SK-N-SH treated with all-trans-retinoic acid at 6 μM for 48 hours (cell line): ENCODE measurements at regions not wholly inside any gene's neighbourhood (a gene's known extent, or its start where the extent isn't known, plus 50 kb on each side); places are given as distances from the start of the nearest gene placed in this dataset.

ENCODE experiments used
- ARNTL ChIP-seq: fragments of 450-650 bp; formaldehyde crosslinking; IDR thresholded peaks from 2 replicates; pipeline ENCODE4 v1.5.0; 2020; ENCODE audit warnings: low read depth, mild to moderate bottlenecking, moderate library complexity, borderline replicate concordance
- BACH2 ChIP-seq: fragments of 250-450 bp; sonication (Bioruptor Pico); IDR thresholded peaks from 2 replicates; pipeline ENCODE4 v1.9.0; 2021; ENCODE audit warnings: mild to moderate bottlenecking, borderline replicate concordance
- CSDC2 ChIP-seq: fragments of 250-450 bp; sonication (Bioruptor Pico); IDR thresholded peaks from 2 replicates; pipeline ENCODE4 v1.5.0; 2020; ENCODE audit warnings: mild to moderate bottlenecking, moderate library complexity
- ESRRG ChIP-seq: fragments of 250-450 bp; sonication (Bioruptor Pico); IDR thresholded peaks from 2 replicates; pipeline ENCODE4 v1.6.1; 2021; ENCODE audit warnings: mild to moderate bottlenecking
- GLIS3 ChIP-seq: fragments of 250-450 bp; sonication (Bioruptor Pico); IDR thresholded peaks from 2 replicates; pipeline ENCODE4 v1.5.0; 2020; ENCODE audit warnings: mild to moderate bottlenecking, moderate library complexity
- ISL1 ChIP-seq: fragments of 250-450 bp; sonication (Bioruptor Pico); IDR thresholded peaks from 2 replicates; pipeline ENCODE4 v2.1.2; 2022; ENCODE audit warnings: mild to moderate bottlenecking, moderate library complexity
- PPARA ChIP-seq: fragments of 250-450 bp; sonication (Bioruptor Pico); IDR thresholded peaks from 2 replicates; pipeline ENCODE4 v1.5.0; 2020; ENCODE audit warnings: mild to moderate bottlenecking, borderline replicate concordance
- TCF4 ChIP-seq: fragments of 250-450 bp; sonication (Bioruptor Pico); IDR thresholded peaks from 2 replicates; pipeline ENCODE4 v1.8.0; 2021; ENCODE audit warnings: mild to moderate bottlenecking, moderate library complexity, borderline replicate concordance
- TOX ChIP-seq: fragments of 250-450 bp; sonication (Bioruptor Pico); IDR thresholded peaks from 2 replicates; pipeline ENCODE4 v1.8.0; 2021; ENCODE audit warnings: mild to moderate bottlenecking, moderate library complexity, borderline replicate concordance
- ZC3H10 ChIP-seq: fragments of 250-450 bp; sonication (Bioruptor Pico); IDR thresholded peaks from 2 replicates; pipeline ENCODE4 v1.5.1; 2021; ENCODE audit warnings: mild to moderate bottlenecking, moderate library complexity
- ZFP30 ChIP-seq: fragments of 450-650 bp; formaldehyde crosslinking; IDR thresholded peaks from 2 replicates; pipeline ENCODE4 v1.5.0; 2022; ENCODE audit warnings: mild to moderate bottlenecking, moderate library complexity
- ZNF70 ChIP-seq: fragments of 450-650 bp; formaldehyde crosslinking; IDR thresholded peaks from 2 replicates; pipeline ENCODE4 v1.5.0; 2020; ENCODE audit warnings: mild to moderate bottlenecking, moderate library complexity
- TF ChIP-seq, protein P1 (sequence below): fragments of 250-450 bp; sonication (Bioruptor Pico); IDR thresholded peaks from 2 replicates; pipeline ENCODE4 v1.8.0; 2020; ENCODE audit warnings: mild to moderate bottlenecking, moderate library complexity, borderline replicate concordance
- TF ChIP-seq, protein P2 (sequence below): fragments of 250-450 bp; sonication (Bioruptor Pico); IDR thresholded peaks from 2 replicates; pipeline ENCODE4 v1.5.1; 2020; ENCODE audit warnings: low read depth, mild to moderate bottlenecking, moderate library complexity

DNA sequence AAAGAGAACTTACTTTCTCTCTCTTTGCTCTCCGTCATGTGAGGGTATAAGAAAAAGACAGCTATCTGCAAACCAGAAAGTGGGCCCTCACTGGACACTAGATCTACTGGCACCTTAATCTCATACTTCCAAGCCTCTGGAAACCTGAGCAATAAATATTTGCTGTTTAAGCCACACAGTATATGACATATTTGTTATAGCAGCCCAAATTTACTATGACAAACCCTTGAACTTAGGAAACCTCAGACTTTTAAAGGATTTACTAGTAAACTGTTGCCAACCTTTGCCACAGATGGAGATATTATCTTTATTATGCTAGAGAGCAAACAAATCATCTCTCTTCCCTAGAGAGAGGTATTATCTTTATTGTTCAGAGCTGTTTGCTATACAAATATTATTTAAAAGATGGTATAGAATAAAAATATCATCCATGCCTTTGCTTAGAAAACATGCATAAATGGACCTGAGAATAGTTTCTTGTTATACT lies 1446.1 kb downstream of the SLITRK1 start:
- TF ChIP-seq ARNTL (CRISPR knock-in tag) (no peak), BACH2 (CRISPR knock-in tag) (no peak), TOX (no peak), CSDC2 (CRISPR knock-in tag) (no peak), ZNF70 (CRISPR knock-in tag) (no peak), ESRRG (CRISPR knock-in tag) (no peak), PPARA (CRISPR knock-in tag) (no peak), ISL1 (no peak), TCF4 (no peak), ZFP30 (CRISPR knock-in tag) (no peak), GLIS3 (CRISPR knock-in tag) (no peak), ZC3H10 (no peak)
- TF ChIP-seq, protein P1, sequence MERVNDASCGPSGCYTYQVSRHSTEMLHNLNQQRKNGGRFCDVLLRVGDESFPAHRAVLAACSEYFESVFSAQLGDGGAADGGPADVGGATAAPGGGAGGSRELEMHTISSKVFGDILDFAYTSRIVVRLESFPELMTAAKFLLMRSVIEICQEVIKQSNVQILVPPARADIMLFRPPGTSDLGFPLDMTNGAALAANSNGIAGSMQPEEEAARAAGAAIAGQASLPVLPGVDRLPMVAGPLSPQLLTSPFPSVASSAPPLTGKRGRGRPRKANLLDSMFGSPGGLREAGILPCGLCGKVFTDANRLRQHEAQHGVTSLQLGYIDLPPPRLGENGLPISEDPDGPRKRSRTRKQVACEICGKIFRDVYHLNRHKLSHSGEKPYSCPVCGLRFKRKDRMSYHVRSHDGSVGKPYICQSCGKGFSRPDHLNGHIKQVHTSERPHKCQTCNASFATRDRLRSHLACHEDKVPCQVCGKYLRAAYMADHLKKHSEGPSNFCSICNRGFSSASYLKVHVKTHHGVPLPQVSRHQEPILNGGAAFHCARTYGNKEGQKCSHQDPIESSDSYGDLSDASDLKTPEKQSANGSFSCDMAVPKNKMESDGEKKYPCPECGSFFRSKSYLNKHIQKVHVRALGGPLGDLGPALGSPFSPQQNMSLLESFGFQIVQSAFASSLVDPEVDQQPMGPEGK (CRISPR knock-in tag), result no peak
- TF ChIP-seq, protein P2, sequence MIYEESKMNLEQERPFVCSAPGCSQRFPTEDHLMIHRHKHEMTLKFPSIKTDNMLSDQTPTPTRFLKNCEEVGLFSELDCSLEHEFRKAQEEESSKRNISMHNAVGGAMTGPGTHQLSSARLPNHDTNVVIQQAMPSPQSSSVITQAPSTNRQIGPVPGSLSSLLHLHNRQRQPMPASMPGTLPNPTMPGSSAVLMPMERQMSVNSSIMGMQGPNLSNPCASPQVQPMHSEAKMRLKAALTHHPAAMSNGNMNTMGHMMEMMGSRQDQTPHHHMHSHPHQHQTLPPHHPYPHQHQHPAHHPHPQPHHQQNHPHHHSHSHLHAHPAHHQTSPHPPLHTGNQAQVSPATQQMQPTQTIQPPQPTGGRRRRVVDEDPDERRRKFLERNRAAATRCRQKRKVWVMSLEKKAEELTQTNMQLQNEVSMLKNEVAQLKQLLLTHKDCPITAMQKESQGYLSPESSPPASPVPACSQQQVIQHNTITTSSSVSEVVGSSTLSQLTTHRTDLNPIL (CRISPR knock-in tag), result no peak
